H1 (cell line): ENCODE measurements at regions not wholly inside any gene's neighbourhood (a gene's known extent, or its start where the extent isn't known, plus 50 kb on each side); places are given as distances from the start of the nearest gene placed in this dataset.

Experiments used
- CTCF ChIA-PET: fragments of 300-600 bp; sonication (Branson Sonifier 250); formaldehyde crosslinking; loops from one replicate; lab custom pipeline; 2021; ENCODE audit not compliant: partially characterized antibody; lab: Charles Lee
- POLR2A ChIA-PET: fragments of 300-600 bp; sonication (Branson Sonifier 250); formaldehyde crosslinking; loops from one replicate; lab custom pipeline; 2021; ENCODE audit warnings: inconsistent platforms; ENCODE audit not compliant: partially characterized antibody; lab: Charles Lee
- DNase-seq, 2 experiments: peaks; one replicate each; pipeline versions ENCODE4 v3.0.0 to v3.0.0-alpha.2; 2010 to 2022; ENCODE audit warnings: low spot score in 2 of 2, low read depth in 1 of 2, mixed read lengths in 1 of 2
- FAIRE-seq: peaks from 2 replicates; lab custom pipeline; 2011; peaks lifted over from hg19 to GRCh38; lab: Jason Lieb, UNC
- H2AFZ ChIP-seq: 2 replicates; pipeline ENCODE4 v1.8.1; 2012; ENCODE audit warnings: low read length, inconsistent platforms
- H2AK5ac ChIP-seq: 2 replicates; pipeline ENCODE4 v1.6.1; 2013; ENCODE audit warnings: low read depth, low read length
- H2BK120ac ChIP-seq: replicated peaks from 2 replicates; pipeline ENCODE3; 2013; ENCODE audit warnings: low read depth, low read length, inconsistent platforms
- H2BK12ac ChIP-seq: 2 replicates; pipeline ENCODE4 v1.6.1; 2013; ENCODE audit warnings: low read depth, low read length
- H2BK15ac ChIP-seq: 2 replicates; pipeline ENCODE4 v1.6.1; 2013; ENCODE audit warnings: low read length
- H2BK20ac ChIP-seq: 2 replicates; pipeline ENCODE4 v1.6.1; 2013; ENCODE audit warnings: low read length
- H2BK5ac ChIP-seq: 2 replicates; pipeline ENCODE4 v1.6.1; 2013; ENCODE audit warnings: low read depth, low read length
- H3K14ac ChIP-seq: 2 replicates; pipeline ENCODE4 v1.6.1; 2013; ENCODE audit warnings: inconsistent platforms; ENCODE audit not compliant: insufficient read length
- H3K18ac ChIP-seq: 2 replicates; pipeline ENCODE4 v1.6.1; 2013; ENCODE audit warnings: low read length; ENCODE audit errors: extremely low read depth
- H3K23ac ChIP-seq: 2 replicates; pipeline ENCODE4 v1.6.1; 2013; ENCODE audit warnings: inconsistent platforms; ENCODE audit not compliant: insufficient read length
- H3K23me2 ChIP-seq: 2 replicates; pipeline ENCODE4 v1.6.1; 2013; ENCODE audit warnings: low read depth, low read length
- H3K27ac ChIP-seq: 2 replicates; pipeline ENCODE4 v1.6.1; 2011; ENCODE audit warnings: low read depth, low read length, inconsistent platforms
- H3K27me3 ChIP-seq, 4 experiments: replicated peaks in 1 of 4; 1 replicate in 1 of 4; 2 replicates in 3 of 4; pipeline versions ENCODE4 v1.6.1 to v1.8.1; 2011 to 2013; ENCODE audit warnings: low read length in 3 of 4, mild to moderate bottlenecking in 3 of 4, inconsistent platforms in 2 of 4, mixed read lengths in 2 of 4, moderate library complexity in 1 of 4; ENCODE audit not compliant: control insufficient read depth in 3 of 4, insufficient read depth in 3 of 4; ENCODE audit errors: extremely low read depth in 1 of 4
- H3K36me3 ChIP-seq, 4 experiments: 2 replicates each; pipeline versions ENCODE4 v1.6.1 to v1.8.1; 2011 to 2013; ENCODE audit warnings: mild to moderate bottlenecking in 4 of 4, low read length in 3 of 4, moderate library complexity in 2 of 4, control low read depth in 1 of 4, inconsistent platforms in 1 of 4; ENCODE audit not compliant: insufficient read depth in 4 of 4, control insufficient read depth in 2 of 4
- H3K4ac ChIP-seq: replicated peaks from 2 replicates; pipeline ENCODE3; 2013; ENCODE audit warnings: low read length, low read depth, mixed read lengths, inconsistent platforms; ENCODE audit not compliant: insufficient read length
- H3K4me1 ChIP-seq, 4 experiments: replicated peaks in 1 of 4; 1 replicate in 1 of 4; 2 replicates in 3 of 4; pipeline versions ENCODE4 v1.6.1 to v1.8.1; 2011 to 2013; ENCODE audit warnings: low read length in 3 of 4, inconsistent platforms in 2 of 4, mixed read lengths in 1 of 4; ENCODE audit not compliant: insufficient read depth in 4 of 4, control insufficient read depth in 3 of 4
- H3K4me2 ChIP-seq, 2 experiments: 2 replicates each; pipeline versions ENCODE4 v1.6.1 to v1.8.1; 2011 to 2013; ENCODE audit warnings: low read depth in 2 of 2, low read length in 2 of 2, control low read depth in 1 of 2, inconsistent platforms in 1 of 2, mild to moderate bottlenecking in 1 of 2; ENCODE audit not compliant: insufficient read depth in 1 of 2
- H3K4me3 ChIP-seq, 4 experiments: fragments of 200-600, 300-600 bp in 1 of 4; sonication (generic), shearing (Covaris generic), sonication (Bioruptor Twin) in 1 of 4; 2 replicates each; pipeline versions ENCODE4 v1.5.1 to v1.8.1; 2011 to 2016; ENCODE audit warnings: low read length in 4 of 4, low read depth in 3 of 4, control low read depth in 2 of 4, inconsistent platforms in 2 of 4, mild to moderate bottlenecking in 2 of 4, mixed read lengths in 1 of 4, moderate library complexity in 1 of 4; ENCODE audit not compliant: insufficient read depth in 2 of 4; ENCODE audit errors: extremely low read depth in 1 of 4
- H3K56ac ChIP-seq: replicated peaks from 2 replicates; pipeline ENCODE3; 2013; ENCODE audit warnings: low read depth, mild to moderate bottlenecking, mixed read lengths, low read length, inconsistent platforms; ENCODE audit not compliant: insufficient read length
- H3K79me1 ChIP-seq: 2 replicates; pipeline ENCODE4 v1.6.1; 2013; ENCODE audit warnings: low read depth, low read length, control low read depth
- H3K79me2 ChIP-seq, 2 experiments: 2 replicates each; pipeline versions ENCODE4 v1.6.1 to v1.8.1; 2012 to 2013; ENCODE audit warnings: low read length in 2 of 2, mild to moderate bottlenecking in 2 of 2, inconsistent platforms in 1 of 2; ENCODE audit not compliant: insufficient read depth in 2 of 2, control insufficient read depth in 1 of 2
- H3K9ac ChIP-seq, 4 experiments: replicated peaks in 1 of 4; 1 replicate in 1 of 4; 2 replicates in 3 of 4; pipeline versions ENCODE4 v1.6.1 to v1.8.1; 2011 to 2013; ENCODE audit warnings: low read depth in 3 of 4, low read length in 3 of 4, control low read depth in 2 of 4, mild to moderate bottlenecking in 2 of 4, moderate library complexity in 2 of 4, inconsistent platforms in 1 of 4; ENCODE audit errors: extremely low read depth in 1 of 4
- H3K9me3 ChIP-seq, 2 experiments: 2 replicates each; pipeline versions ENCODE4 v1.6.1 to v1.8.1; 2012 to 2013; ENCODE audit warnings: mild to moderate bottlenecking in 2 of 2, moderate library complexity in 2 of 2, control low read depth in 1 of 2, inconsistent platforms in 1 of 2, low read depth in 1 of 2, low read length in 1 of 2, mixed read lengths in 1 of 2; ENCODE audit not compliant: insufficient read depth in 2 of 2
- H4K20me1 ChIP-seq, 2 experiments: replicated peaks in 1 of 2; 2 replicates each; pipeline versions ENCODE3 to v1.8.1; 2011 to 2013; ENCODE audit warnings: inconsistent platforms in 2 of 2, low read length in 2 of 2, mild to moderate bottlenecking in 1 of 2; ENCODE audit not compliant: insufficient read depth in 2 of 2, control insufficient read depth in 1 of 2
- H4K5ac ChIP-seq: 2 replicates; pipeline ENCODE4 v1.6.1; 2013; ENCODE audit warnings: low read length, low read depth, mixed read lengths, inconsistent platforms; ENCODE audit not compliant: insufficient read length
- H4K8ac ChIP-seq: 2 replicates; pipeline ENCODE4 v1.8.0; 2013; ENCODE audit warnings: mild to moderate bottlenecking, moderate library complexity, low read length, inconsistent platforms; ENCODE audit not compliant: insufficient read depth; ENCODE audit errors: extremely low read depth
- H4K91ac ChIP-seq: replicated peaks from 2 replicates; pipeline ENCODE3; 2013; ENCODE audit warnings: low read length, mixed read lengths, inconsistent platforms; ENCODE audit not compliant: insufficient read length
- ATF3 ChIP-seq: IDR thresholded peaks from 2 replicates; pipeline ENCODE4 v1.6.1; 2011; ENCODE audit warnings: low read depth, mild to moderate bottlenecking, low read length; ENCODE audit not compliant: insufficient read depth
- BRCA1 ChIP-seq: IDR thresholded peaks from 2 replicates; pipeline ENCODE4 v1.6.1; 2012; ENCODE audit warnings: low read depth, low read length, improper control_type of control experiment
- GABPA ChIP-seq: IDR thresholded peaks from 2 replicates; pipeline ENCODE4 v1.6.1; 2011; ENCODE audit warnings: mild to moderate bottlenecking, low read length, moderate library complexity, borderline replicate concordance; ENCODE audit not compliant: insufficient read depth
- HDAC6 ChIP-seq: IDR thresholded peaks from one replicate; pipeline ENCODE4 v1.7.1; 2012; ENCODE audit warnings: low read depth, mild to moderate bottlenecking, inconsistent platforms, low read length, moderate library complexity
- POLR2A ChIP-seq, 2 experiments: IDR thresholded peaks; 1 replicate in 1 of 2; 2 replicates in 1 of 2; pipeline ENCODE4 v1.6.1; 2011; ENCODE audit warnings: low read depth in 2 of 2, low read length in 2 of 2, mild to moderate bottlenecking in 2 of 2; ENCODE audit errors: control extremely low read depth in 1 of 2
- WGBS, 2 experiments: shearing (Covaris generic) in 1 of 2; methylation state at CpG; one replicate each; pipeline versions ENCODE4 v1.1.6 to v1.1.7; 2013 to 2015; ENCODE audit warnings: low lambda C conversion rate in 2 of 2, mixed read lengths in 2 of 2, inconsistent platforms in 1 of 2, low coverage in 1 of 2, missing lambda C conversion rate in 1 of 2; ENCODE audit not compliant: insufficient replicate concordance in 2 of 2, insufficient coverage in 1 of 2, insufficient read length in 1 of 2; ENCODE audit errors: extremely low coverage in 1 of 2, missing lambda C conversion rate in 1 of 2; 5-methylcytosine and 5-hydroxymethylcytosine counted together

GRCh38 chr5:167571824-167572223, 719.6 kb upstream of the WWC1 start:
- no peak overlapping the region for H2BK15ac ChIP-seq
- no peak overlapping the region for H3K27ac ChIP-seq
- H2AFZ ChIP-seq: no peak overlapping the region
- peak overlapping the region; percentile 38; the same call in 1 of the 2 replicates for H2BK20ac ChIP-seq
- 64% methylated on average over 3 of the region's 3 CpGs; no CpG with 5 or more reads in 1 of the 2 experiments for WGBS, 2 experiments
- H2BK12ac ChIP-seq: peak overlapping the region; percentile 1; the same call in 1 of the 2 replicates
- H3K4me2 ChIP-seq: no peak overlapping the region
- no peak overlapping the region for H3K4me3 ChIP-seq
- H2BK120ac ChIP-seq: no peak overlapping the region
- no peaks in the 10 kb centered on the region for H3K36me3 ChIP-seq
- no peaks in the 10 kb centered on the region for H4K20me1 ChIP-seq
- no peaks in the 10 kb centered on the region for H3K9me3 ChIP-seq
- FAIRE-seq: no peak
- H3K4ac ChIP-seq: no peak overlapping the region
- H2AK5ac ChIP-seq: no peak overlapping the region
- peaks cover 4 to 21% (median 12%) of the 10 kb centered on the region in 4 experiments; a peak in 4 of 7 replicates for H3K4me1 ChIP-seq
- H2BK5ac ChIP-seq: no peak overlapping the region
- H4K8ac ChIP-seq: no peak overlapping the region
- H3K56ac ChIP-seq: no peak overlapping the region
- peaks cover 3% of the 10 kb centered on the region; the same call in 1 of the 2 replicates for H3K23me2 ChIP-seq
- H3K27me3 ChIP-seq: no peaks in the 10 kb centered on the region
- H3K14ac ChIP-seq: no peak overlapping the region
- no peak overlapping the region for H3K23ac ChIP-seq
- H3K18ac ChIP-seq: peak overlapping the region; percentile 17; the same call in 1 of the 2 replicates
- ChIA-PET CTCF (interaction anchor here (1.0 to 2.0 kb wide), 4 partner anchors 10 to 475 kb away, joined by 3 to 6 read pairs (median 6); no protein-coding TSS in a partner anchor), POLR2A (no interaction called here)
- TF ChIP-seq ATF3 (no peak), BRCA1 (no peak), GABPA (no peak), HDAC6 (no peak), POLR2A (IDR thresholded peaks at IDR 0.05; ENCODE audit: control extremely low read depth in 1 of 2, low read depth in 2 of 2, low read length in 2 of 2) (no peak)
- DNase-seq: no peak
- H4K5ac ChIP-seq: no peak overlapping the region
- H3K79me1 ChIP-seq: no peaks in the 10 kb centered on the region
- H4K91ac ChIP-seq: no peak overlapping the region
- peaks cover 0 to 8% of the 10 kb centered on the region in 2 experiments; a peak in 1 of 4 replicates for H3K79me2 ChIP-seq
- peak overlapping the region in 1 of 4 experiments; percentile 3; a peak in 1 of 7 replicates for H3K9ac ChIP-seq
